ENCODE measurements at regions not wholly inside any gene's neighbourhood (a gene's known extent, or its start where the extent isn't known, plus 50 kb on each side); places are given as distances from the start of the nearest gene placed in this dataset.

- peak; percentile 25; the same call in 1 of the 2 replicates for TF ChIP-seq MAZ (IDR thresholded peaks at IDR 0.05; ENCODE audit: borderline replicate concordance, low read depth, low read length)
- TF ChIP-seq MAZ (CRISPR knock-in tag; IDR thresholded peaks at IDR 0.05; ENCODE audit: low read depth) = no peak
- peak; percentile 49; the same call in 1 of the 2 replicates for TF ChIP-seq ZNF747 (CRISPR knock-in tag; IDR thresholded peaks at IDR 0.05; ENCODE audit: borderline replicate concordance)
- peak; percentile 34; the same call in 1 of the 2 replicates for TF ChIP-seq SALL2 (CRISPR knock-in tag; IDR thresholded peaks at IDR 0.05)
- TF ChIP-seq NFATC3 (CRISPR knock-in tag; IDR thresholded peaks at IDR 0.05) = no peak
- TF ChIP-seq ZNF629 (CRISPR knock-in tag; conservative IDR thresholded peaks at IDR 0.05) = 0 out of 2 replicates have a peak, but pooled peaks have one; percentile 8
- TF ChIP-seq FOXP1 (IDR thresholded peaks at IDR 0.05) = no peak
- no peak for TF ChIP-seq FOXP1 (CRISPR knock-in tag; IDR thresholded peaks at IDR 0.05)
- TF ChIP-seq ZNF598 (CRISPR knock-in tag; IDR thresholded peaks at IDR 0.05; ENCODE audit: borderline replicate concordance) = peak; percentile 75; the same call in 1 of the 2 replicates
- TF ChIP-seq, protein P1, sequence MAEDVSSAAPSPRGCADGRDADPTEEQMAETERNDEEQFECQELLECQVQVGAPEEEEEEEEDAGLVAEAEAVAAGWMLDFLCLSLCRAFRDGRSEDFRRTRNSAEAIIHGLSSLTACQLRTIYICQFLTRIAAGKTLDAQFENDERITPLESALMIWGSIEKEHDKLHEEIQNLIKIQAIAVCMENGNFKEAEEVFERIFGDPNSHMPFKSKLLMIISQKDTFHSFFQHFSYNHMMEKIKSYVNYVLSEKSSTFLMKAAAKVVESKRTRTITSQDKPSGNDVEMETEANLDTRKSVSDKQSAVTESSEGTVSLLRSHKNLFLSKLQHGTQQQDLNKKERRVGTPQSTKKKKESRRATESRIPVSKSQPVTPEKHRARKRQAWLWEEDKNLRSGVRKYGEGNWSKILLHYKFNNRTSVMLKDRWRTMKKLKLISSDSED (CRISPR knock-in tag; IDR thresholded peaks at IDR 0.05) = no peak
- TF ChIP-seq, protein P2, sequence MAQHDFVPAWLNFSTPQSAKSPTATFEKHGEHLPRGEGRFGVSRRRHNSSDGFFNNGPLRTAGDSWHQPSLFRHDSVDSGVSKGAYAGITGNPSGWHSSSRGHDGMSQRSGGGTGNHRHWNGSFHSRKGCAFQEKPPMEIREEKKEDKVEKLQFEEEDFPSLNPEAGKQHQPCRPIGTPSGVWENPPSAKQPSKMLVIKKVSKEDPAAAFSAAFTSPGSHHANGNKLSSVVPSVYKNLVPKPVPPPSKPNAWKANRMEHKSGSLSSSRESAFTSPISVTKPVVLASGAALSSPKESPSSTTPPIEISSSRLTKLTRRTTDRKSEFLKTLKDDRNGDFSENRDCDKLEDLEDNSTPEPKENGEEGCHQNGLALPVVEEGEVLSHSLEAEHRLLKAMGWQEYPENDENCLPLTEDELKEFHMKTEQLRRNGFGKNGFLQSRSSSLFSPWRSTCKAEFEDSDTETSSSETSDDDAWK (CRISPR knock-in tag; IDR thresholded peaks at IDR 0.05) = no peak
- TF ChIP-seq ZMYM4 (CRISPR knock-in tag; IDR thresholded peaks at IDR 0.05) = 0 out of 2 replicates have a peak, but pooled peaks have one; percentile 15
- 0 out of 2 replicates have a peak, but pooled peaks have one; percentile 14 for TF ChIP-seq RXRB (CRISPR knock-in tag; IDR thresholded peaks at IDR 0.05; ENCODE audit: borderline replicate concordance)
- no peak for TF ChIP-seq ZSCAN25 (CRISPR knock-in tag; IDR thresholded peaks at IDR 0.05)
- no peak for TF ChIP-seq ZNF589 (CRISPR knock-in tag; conservative IDR thresholded peaks at IDR 0.05)
- TF ChIP-seq ZNF136 (CRISPR knock-in tag; IDR thresholded peaks at IDR 0.05; ENCODE audit: low read depth) = no peak
- 0 out of 2 replicates have a peak, but pooled peaks have one; percentile 13 for TF ChIP-seq ZBTB1 (CRISPR knock-in tag; IDR thresholded peaks at IDR 0.05; ENCODE audit: borderline replicate concordance)
- TF ChIP-seq ZNF619 (CRISPR knock-in tag; IDR thresholded peaks at IDR 0.05) = 0 out of 2 replicates have a peak, but pooled peaks have one; percentile 63
- TF ChIP-seq AGO2 (optimal IDR thresholded peaks at IDR 0.05; ENCODE audit: low read depth, low read length) = no peak
- TF ChIP-seq MBNL3 (CRISPR knock-in tag; conservative IDR thresholded peaks at IDR 0.05) = no peak
- TF ChIP-seq BRD4 (CRISPR knock-in tag; IDR thresholded peaks at IDR 0.05) = no peak; the same call in 1 of the 2 replicates
- TF ChIP-seq CREBL2 (CRISPR knock-in tag; IDR thresholded peaks at IDR 0.05; ENCODE audit: borderline replicate concordance) = 0 out of 2 replicates have a peak, but pooled peaks have one; percentile 46
- 0 out of 2 replicates have a peak, but pooled peaks have one; percentile 29 for TF ChIP-seq ZFP41 (CRISPR knock-in tag; IDR thresholded peaks at IDR 0.05; ENCODE audit: borderline replicate concordance)
- TF ChIP-seq, protein P3, sequence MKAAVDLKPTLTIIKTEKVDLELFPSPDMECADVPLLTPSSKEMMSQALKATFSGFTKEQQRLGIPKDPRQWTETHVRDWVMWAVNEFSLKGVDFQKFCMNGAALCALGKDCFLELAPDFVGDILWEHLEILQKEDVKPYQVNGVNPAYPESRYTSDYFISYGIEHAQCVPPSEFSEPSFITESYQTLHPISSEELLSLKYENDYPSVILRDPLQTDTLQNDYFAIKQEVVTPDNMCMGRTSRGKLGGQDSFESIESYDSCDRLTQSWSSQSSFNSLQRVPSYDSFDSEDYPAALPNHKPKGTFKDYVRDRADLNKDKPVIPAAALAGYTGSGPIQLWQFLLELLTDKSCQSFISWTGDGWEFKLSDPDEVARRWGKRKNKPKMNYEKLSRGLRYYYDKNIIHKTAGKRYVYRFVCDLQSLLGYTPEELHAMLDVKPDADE (CRISPR knock-in tag; IDR thresholded peaks at IDR 0.05) = no peak
- TF ChIP-seq MAFG (CRISPR knock-in tag; IDR thresholded peaks at IDR 0.05) = no peak
These were observed 56.8 kb upstream of the SMOX start (continued) for GRCh38 chr20:4091490-4092479.
